GM19372 (cell line): ENCODE measurements at regions not wholly inside any gene's neighbourhood (a gene's known extent, or its start where the extent isn't known, plus 50 kb on each side); places are given as distances from the start of the nearest gene placed in this dataset.
A peak's percentile ranks its signal among the peaks of the same experiment; 100 is the strongest.

Source experiments
- ATAC-seq: cut with Tn5 transposase; IDR thresholded peaks from one replicate; pipeline ENCODE4 v1.9.1; 2021; ENCODE audit warnings: mild to moderate bottlenecking, low read depth, moderate library complexity; ENCODE audit not compliant: unreplicated experiment

DNA sequence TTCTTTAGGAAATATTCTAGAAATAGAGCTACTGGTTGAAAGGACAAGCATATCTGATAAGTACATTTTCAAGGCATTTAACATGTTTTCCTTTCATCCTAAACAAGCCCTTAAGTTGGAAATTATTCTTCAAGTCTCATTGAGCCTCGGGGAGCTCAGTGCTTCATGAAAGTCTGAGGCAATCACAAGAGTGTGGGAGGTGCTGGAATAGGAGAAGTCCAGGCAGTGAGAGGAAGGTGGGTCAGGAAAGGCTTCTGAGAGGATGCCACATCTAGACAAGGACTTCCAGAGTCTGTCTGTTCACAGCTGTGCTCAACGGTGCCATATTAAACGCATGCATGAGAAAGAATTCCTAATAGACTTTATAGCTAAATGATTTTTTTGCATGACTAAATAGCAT is 69.8 kb downstream of the CD83 start:
- no peak for ATAC-seq

DNA sequence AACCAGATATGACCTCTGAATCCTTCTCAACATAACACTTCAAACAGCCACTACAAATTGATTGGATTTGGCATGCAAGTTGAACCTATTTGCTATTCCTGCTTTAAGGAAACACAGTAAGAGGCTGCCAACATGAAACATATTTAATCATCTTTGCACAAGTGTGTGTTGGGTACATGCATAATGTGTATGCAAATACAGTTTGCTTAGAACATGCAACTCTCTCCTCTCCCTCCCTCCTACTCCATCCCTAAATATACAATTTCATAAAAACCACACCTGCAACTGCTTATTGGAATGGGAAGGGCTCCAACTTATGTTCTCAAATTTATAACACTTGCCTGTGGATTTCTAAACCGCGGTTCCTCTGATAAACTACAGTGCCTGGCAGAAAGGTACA is 71.5 kb downstream of the CD83 start:
- ATAC-seq, result no peak

DNA sequence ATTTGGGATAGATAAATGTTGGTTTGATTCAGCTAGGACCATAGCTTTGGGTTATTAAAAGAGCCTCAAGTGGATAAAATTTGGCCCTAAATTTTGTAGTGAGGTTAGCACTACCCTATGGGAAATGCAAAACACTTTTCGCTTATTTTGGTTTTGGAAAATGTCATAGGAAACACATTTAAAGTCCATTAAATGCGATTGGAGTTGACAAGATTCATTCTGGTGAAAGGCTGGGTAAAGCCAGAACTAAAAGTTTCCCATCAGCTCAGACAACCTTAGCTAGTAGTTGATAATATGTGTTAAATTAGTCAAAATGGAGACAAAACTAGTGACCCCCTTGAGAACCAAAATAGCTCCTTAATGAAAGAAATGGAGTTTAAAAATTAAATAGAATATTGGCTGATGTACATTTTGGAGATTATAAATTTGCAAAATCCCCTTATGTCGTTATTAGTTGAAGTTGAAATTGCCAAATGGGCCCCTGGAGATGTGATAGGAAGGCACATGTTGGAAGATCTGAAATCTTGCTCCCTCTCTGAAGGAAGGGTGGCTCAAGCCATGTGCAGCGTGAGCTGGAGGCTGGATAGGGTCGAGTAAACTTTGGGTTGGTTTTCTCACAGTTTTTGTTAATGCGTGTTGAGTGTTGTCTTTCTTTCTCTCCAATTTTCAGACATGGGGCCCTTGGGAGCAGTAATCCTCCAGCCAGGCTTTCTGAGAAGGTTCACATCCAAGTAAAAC is 72.8 kb downstream of the CD83 start:
- ATAC-seq, result no peak

DNA sequence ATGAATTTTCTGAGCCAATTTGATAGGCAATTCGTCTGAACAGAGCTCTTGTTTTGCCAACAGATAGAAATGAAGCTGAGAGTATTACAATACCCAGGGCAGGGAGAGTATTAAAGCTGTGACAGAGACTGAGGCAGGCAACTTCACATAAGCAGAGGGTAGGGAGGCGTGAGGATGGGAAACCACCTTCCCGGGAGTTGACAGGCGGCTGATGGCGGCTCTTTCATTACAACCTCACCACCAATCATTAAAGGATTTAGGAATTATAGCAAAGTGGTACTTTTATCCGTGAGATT is 73.3 kb downstream of the CD83 start:
- no peak for ATAC-seq

DNA sequence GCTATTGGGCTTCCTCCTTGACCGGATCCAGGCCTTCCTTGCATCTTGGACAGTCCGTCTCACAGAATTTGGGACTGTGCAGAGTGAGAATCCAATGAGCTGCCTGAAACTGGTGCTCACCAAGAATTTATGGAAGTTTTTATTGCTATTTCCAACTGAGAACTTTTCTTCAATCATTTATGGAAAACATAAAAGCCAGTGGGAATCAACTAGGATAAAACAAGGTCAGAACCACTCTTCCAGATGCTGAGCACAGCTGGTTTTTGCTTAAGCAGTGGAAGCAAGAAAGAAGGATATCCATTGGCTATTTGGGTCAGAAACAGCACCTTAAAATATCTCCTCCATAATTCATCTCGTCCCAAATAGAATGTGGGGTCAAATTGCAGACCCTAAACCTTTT is 74.2 kb downstream of the CD83 start:
- no peak for ATAC-seq

DNA sequence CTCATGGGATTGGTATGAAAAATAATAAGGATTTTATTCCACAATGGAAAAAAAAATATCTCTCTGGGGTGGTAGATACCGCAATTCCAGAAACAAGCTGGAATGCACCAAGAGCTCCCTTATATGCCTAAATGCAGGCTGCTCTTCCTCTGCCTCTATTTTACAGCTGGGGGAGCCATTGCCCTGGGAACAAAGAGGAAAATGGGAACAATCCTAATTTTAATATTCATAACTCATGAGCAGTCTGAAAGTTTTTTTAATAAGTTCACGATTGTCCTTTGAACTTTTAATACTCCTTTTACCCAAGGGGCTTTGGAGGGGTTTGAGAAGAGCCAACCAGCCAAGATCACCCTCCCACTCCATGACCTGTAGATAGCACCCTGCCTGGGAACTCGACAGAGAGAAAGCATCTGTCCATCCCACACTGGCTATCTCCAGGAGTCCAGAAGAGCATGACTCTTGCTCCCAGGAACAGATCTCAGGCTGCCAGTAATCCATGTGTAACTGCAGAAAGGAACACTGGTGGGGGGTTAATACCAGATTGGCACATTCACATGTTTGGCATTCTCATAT is 74.7 kb downstream of the CD83 start:
- ATAC-seq, result no peak

DNA sequence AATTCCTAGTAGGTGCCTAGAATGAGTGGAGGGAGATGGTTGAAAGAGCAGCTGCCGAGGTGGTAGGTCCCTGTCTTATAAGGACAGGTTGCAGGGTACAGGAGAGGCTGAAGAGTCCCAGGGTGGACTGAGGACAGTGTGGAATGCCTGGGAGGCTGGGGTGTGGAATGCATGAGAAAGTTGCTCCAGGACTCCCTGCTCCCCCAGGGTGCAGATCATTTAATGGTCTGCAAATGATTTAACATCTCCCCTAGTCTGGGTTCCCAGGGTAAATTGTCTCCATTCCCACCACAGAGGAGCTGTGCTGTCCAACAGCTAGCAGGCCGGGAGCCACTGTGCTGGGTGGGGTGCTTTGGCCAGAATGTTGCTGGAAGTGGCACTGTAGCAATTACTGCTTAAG is 76.0 kb downstream of the CD83 start:
- ATAC-seq, result no peak

DNA sequence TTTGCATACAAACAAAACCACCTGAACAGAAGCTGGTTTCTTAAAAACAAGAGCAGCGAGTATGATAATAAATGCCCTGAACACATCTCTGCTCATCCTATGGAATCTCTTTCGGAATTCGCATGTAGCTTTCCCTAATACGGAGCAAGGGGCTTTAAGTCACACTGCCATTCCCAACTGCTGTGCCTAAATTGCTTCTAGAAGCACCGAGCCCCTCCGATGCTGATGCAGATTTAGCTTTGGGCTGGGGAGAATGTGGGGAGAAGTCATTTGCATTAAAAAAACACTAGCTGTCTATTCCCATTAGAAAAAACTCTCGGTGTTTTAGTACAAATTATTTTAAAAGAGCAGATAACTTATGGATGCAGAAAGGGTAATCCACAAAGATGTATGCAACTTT is 76.9 kb downstream of the CD83 start:
- ATAC-seq, result no peak

DNA sequence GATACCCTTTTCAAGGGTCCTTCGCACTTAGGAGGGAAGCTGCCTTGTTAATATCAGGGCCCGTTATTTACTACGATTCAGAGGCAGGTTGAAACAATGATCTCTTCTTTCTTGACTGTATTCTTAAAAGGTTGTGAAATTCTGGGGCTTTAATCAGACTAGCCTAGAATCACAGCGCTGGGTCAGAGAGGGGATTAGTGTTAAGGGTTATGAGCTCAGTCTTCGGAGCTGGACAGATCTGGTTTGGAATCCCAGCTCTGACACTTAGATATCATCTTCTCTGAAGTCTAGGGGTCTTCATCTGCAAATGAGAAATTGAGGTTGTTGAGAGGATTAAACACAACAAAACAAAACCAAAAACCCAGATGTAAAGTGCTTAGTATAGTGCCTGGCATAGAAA is 77.4 kb downstream of the CD83 start:
- no peak for ATAC-seq

DNA sequence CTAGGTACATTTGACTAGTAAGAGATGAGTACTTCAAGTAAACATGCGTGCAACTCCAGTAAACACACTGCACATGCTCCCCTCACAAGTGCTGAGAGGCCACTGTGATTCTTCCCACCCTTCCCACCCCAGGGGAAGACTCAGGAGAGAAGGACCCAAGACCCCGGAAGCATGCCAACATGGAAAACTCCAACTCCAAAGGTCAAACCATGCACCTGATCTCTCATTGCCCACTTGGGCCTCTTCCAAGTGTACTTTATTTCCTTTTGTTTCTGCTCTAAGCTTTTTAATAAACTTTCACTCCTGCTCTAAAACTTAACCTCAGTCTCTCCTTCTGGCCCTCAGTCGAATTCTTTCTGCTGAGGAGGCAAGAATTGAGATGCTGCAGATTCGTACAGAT is 78.5 kb downstream of the CD83 start:
- no peak for ATAC-seq

DNA sequence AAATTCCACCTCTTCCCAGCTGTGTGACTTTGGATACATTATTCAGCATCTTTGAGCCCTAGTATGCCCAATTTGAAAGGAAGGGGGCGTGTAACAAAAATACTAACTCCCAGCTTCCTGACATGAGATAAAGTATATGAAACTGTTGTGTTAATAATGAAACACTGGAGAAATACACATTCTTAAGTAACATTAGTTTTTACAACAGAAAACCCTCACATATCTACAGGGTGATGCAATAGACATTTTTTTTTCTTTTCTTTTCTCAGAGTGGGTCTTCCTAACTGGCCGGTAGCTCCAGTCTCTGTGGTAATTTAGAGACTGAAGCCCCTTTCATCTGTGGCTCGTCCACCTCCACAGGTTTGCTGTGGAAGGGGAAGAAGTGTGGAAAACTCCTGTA is 79.5 kb downstream of the CD83 start:
- no peak for ATAC-seq

DNA sequence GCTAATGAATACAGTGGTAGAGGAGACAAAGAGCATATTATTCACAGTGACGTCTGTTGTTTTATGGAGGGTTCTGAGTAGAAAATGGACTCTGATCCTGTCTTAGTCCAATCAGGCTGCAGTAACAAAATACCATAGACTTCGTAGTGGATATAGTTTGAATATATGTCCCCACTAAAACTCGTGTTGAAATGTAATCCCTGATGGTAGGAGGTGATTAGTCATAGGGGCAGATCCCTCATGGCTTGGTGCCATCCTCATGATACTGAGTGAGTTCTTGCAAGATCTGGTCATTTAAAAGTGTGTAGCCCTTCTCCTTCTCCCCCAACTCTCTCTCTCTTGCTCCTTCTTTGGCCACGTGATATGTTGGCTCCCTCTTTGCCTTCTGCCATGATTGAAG is 82.5 kb downstream of the CD83 start:
- ATAC-seq, result no peak

DNA sequence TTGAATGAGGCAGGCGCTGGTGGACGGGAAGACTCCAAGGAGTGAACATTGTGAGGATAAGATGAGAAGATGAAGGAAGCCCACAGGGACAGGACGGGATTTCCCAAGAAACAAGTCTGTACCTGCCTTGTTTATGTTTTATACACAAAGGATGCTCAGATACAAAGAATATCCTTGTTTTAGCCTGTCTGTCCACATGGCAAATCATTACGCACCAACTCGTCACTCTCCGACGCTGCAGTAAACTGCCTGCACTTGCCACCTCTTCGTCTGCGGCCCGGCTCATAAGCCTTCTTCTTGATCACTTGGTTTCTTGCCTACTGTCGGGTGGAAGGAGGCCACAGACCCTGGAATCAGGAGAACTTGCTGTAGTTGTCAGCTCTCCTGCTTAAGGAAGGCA is 85.4 kb downstream of the CD83 start:
- no peak for ATAC-seq

DNA sequence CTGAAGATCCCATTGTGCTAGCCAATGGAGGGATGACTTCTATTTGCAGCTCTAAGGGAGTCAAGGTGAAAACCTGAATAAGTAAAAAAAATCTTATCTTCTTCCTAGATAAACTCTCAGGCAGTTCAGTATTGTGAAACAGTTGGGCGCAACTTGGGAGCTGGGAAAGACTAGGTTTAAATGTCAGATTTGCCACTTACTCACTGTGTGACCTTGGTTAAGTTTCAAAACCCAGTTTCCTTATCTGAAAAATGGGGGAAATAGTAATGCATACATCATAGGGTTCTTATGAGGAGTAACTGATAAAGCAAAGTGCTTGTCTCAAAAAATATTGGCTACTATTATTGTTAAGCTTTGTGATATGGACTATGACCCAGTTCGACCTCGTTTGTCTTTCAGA is 88.8 kb downstream of the CD83 start:
- no peak for ATAC-seq

DNA sequence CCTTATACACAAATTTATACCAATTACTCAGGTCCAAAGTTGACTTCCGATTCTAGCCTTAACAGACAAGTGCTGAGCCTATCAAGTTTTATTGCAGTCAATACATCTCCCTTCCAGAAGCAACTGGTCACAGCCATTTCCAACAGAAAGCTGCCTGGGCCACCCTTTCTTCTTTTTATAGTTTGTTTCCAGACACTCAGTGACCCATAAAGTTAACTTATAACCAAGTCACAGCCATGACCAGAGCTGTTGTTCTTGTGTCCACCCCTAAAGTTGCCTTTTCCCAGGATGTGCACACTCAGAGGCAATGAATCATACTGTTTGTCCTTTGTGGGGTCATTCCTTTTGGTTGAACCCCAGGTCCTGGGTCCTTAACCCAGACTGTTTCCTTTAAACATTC is 89.9 kb downstream of the CD83 start:
- ATAC-seq, result no peak

DNA sequence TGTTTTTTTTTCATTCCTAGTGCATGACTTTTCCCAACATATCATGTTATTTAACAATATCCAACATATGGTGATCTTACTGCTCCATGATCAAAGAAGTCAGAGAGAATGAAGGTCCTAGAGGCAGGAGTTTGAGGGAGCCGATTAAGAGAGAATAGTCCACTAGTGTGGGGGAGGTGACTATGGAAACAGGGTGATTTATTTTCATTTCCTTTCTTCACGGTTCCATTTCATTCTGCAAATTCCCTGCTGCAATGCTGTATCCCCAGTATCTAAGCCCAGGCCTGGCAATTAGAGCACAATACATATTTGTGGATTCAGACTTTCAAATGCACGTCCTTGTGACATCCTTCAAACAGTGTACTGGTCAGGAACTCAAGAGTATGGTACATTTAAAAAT is 91.4 kb downstream of the CD83 start:
- ATAC-seq, result no peak

DNA sequence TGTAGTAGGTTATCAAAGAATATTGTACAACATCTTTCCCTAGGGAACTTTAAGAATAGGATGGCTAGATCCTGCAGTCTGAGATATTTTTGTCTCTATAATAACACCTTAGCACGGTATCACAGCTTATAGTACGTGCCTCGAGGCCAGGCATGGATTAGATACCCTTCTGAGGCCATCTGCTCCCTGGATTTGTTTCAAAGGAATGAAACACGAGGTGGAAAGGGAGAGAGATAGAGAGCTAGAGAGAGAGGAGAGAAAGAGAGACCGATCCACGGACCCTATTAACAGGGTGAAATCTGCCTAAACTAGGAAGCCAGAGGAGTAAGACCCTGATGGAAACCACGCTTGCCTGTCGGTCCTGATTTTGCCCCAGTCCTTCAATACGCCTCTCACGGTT is 92.5 kb downstream of the CD83 start:
- no peak for ATAC-seq

DNA sequence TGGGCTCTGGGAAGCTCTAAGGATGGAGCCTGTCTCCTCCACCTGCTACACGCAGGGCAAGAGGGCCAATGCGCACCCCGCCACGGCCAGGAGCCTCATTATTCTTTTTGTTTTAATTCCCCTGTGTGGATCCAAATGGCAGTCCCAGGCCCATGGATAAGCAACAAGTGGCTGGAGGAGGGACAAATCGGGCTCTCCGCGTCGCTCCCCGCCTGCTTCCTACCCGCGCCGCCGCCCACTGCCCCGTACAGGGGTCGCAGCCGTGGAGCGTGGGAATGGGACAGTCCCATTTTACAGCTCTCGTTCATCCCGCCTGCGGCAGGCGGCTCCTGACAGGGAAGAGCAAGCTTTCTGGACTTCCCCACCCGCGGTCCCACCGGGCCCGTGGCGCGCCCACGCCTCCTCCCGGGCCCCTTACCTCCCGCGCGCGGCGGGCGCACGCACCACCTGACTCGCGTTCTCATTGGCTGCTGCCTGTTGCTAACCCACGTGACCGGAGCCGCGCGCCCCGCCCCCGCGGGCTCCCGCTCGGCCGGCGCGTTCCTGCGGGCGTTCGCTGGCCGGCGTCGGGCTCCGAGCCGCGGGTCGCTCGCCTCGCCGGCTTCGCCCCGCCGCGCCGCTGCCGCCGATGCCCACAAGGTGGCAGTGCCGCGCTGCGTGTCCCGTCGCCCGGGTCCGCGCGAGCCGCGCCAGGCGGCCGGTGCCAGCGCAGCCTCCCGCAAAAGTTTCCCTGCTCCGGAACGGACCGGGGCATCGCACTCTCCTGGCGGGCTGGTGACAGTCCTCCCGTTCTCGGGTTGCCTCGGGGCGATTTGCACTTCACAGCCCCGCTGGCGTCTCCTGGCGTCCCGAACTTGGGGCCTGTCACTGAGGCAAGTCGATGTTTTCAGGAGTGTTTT is 93.3 kb downstream of the CD83 start:
- peak; percentile 92 for ATAC-seq

DNA sequence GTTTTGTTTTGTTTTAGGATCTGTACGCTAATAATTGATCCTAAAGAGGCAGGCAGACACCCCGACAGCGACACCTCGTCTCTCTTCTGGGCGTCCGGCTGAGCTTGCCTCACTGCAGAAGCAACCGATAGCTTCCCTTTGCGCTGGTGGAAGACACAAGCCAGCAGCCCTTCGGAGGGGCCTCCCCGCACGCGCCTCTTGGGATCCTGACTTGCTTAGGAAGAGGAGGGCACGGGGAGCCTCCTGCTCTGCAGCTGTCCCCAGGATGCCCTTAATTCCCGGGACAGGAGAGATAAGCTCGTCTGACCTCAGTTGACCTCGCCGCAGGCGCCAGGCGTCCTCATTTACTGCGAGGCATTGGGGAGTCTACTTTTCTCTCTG is 94.0 kb downstream of the CD83 start:
- ATAC-seq, result peak; percentile 9

DNA sequence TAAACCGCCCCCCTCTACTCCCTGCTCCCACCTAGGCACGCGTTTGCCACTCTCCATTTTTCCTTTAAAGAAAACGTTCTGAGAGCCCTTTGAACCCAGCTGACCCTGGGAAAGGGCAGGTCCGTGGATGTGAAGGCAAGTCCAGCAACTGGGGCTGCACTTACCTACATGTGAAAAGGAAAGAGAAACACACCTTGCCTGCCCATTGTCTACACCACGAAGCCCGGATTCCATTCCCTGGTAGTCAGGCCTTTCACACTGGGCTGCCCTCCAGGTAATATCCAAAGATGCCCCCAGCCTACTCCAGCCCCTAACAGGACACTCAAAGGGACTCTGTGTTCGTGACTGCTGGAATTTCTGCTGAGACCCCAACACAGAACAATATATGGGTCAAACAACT is 94.4 kb downstream of the CD83 start:
- ATAC-seq, result no peak

DNA sequence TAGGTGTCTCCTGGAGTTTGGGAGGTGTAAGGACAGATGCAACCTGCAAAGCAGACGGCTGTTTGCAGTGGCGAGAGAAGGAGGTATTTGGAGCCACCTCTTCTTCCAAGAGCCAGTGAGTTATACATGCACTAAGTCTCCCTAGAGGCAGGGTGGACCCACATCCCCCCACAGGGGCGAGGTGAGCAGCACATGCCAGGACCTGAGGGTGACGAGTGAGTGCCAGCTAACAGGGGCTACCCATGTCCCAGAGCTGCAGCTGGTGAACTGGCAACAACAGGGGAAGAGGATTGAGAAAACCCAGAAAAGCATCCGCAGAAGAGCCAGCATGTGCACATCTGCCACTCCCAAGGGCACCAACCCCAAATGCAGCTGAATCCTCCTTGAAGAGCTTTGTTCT is 95.1 kb downstream of the CD83 start:
- no peak for ATAC-seq
